CD8-positive, alpha-beta memory T cell (primary cell): ENCODE measurements at regions not wholly inside any gene's neighbourhood (a gene's known extent, or its start where the extent isn't known, plus 50 kb on each side); places are given as distances from the start of the nearest gene placed in this dataset.

Experiments
- CTCF ChIA-PET: fragments of 350-600 bp; sonication (Branson Sonifier 250); formaldehyde crosslinking; loops from one replicate; lab custom pipeline; 2021; ENCODE audit warnings: antibody characterized with exemption; lab: Charles Lee
- POLR2A ChIA-PET: fragments of 350-600 bp; sonication (Branson Sonifier 250); formaldehyde crosslinking; loops from one replicate; lab custom pipeline; 2021; ENCODE audit warnings: antibody characterized with exemption; lab: Charles Lee
- DNase-seq, 5 donors: peaks; one replicate each; pipeline versions ENCODE4 v3.0.0 to v3.0.0-alpha.2; 2020 to 2022; ENCODE audit warnings: mixed read lengths in 1 of 5
- H3K27ac ChIP-seq: one replicate; pipeline ENCODE4 v1.7.0; 2013; ENCODE audit warnings: low read depth, mild to moderate bottlenecking, low read length, moderate library complexity
- H3K27me3 ChIP-seq: 2 replicates; pipeline ENCODE4 v1.7.0; 2013; ENCODE audit warnings: low read length, mild to moderate bottlenecking; ENCODE audit not compliant: insufficient read depth, poor library complexity, severe bottlenecking
- H3K36me3 ChIP-seq: 2 replicates; pipeline ENCODE4 v1.7.0; 2013; ENCODE audit warnings: mild to moderate bottlenecking, low read length, moderate library complexity; ENCODE audit not compliant: insufficient read depth
- H3K4me1 ChIP-seq: 2 replicates; pipeline ENCODE4 v1.7.0; 2013; ENCODE audit warnings: mild to moderate bottlenecking, low read length, moderate library complexity; ENCODE audit not compliant: insufficient read depth
- H3K4me3 ChIP-seq: 2 replicates; pipeline ENCODE4 v1.7.0; 2013; ENCODE audit warnings: mild to moderate bottlenecking, low read length
- H3K9me3 ChIP-seq: 2 replicates; pipeline ENCODE4 v1.7.0; 2013; ENCODE audit warnings: mild to moderate bottlenecking, low read length
- H3K27ac Mint-ChIP-seq, 8 donors: one replicate each; pipeline ENCODE4 v1.8.0; 2020 to 2021; ENCODE audit warnings: mixed read lengths in 8 of 8, mild to moderate bottlenecking in 6 of 8, inconsistent platforms in 3 of 8, moderate library complexity in 3 of 8
- H3K27me3 Mint-ChIP-seq, 2 donors: one replicate each; pipeline ENCODE4 v1.8.0; 2020 to 2021; ENCODE audit warnings: mixed read lengths in 2 of 2, mild to moderate bottlenecking in 1 of 2, moderate library complexity in 1 of 2
- H3K36me3 Mint-ChIP-seq, 3 donors: one replicate each; pipeline ENCODE4 v1.8.0; 2020 to 2021; ENCODE audit warnings: mixed read lengths in 3 of 3, inconsistent platforms in 1 of 3, mild to moderate bottlenecking in 1 of 3
- H3K4me1 Mint-ChIP-seq, 3 donors: one replicate each; pipeline ENCODE4 v1.8.0; 2020 to 2021; ENCODE audit warnings: mixed read lengths in 3 of 3, inconsistent platforms in 1 of 3, mild to moderate bottlenecking in 1 of 3
- H3K4me3 Mint-ChIP-seq, 7 donors: one replicate each; pipeline ENCODE4 v1.8.0; 2020 to 2021; ENCODE audit warnings: mixed read lengths in 7 of 7, mild to moderate bottlenecking in 6 of 7, moderate library complexity in 4 of 7, inconsistent platforms in 2 of 7
- H3K9me3 Mint-ChIP-seq, 5 donors: one replicate each; pipeline ENCODE4 v1.8.0; 2020 to 2022; ENCODE audit warnings: mixed read lengths in 5 of 5, mild to moderate bottlenecking in 3 of 5, moderate library complexity in 2 of 5, inconsistent platforms in 1 of 5

DNA sequence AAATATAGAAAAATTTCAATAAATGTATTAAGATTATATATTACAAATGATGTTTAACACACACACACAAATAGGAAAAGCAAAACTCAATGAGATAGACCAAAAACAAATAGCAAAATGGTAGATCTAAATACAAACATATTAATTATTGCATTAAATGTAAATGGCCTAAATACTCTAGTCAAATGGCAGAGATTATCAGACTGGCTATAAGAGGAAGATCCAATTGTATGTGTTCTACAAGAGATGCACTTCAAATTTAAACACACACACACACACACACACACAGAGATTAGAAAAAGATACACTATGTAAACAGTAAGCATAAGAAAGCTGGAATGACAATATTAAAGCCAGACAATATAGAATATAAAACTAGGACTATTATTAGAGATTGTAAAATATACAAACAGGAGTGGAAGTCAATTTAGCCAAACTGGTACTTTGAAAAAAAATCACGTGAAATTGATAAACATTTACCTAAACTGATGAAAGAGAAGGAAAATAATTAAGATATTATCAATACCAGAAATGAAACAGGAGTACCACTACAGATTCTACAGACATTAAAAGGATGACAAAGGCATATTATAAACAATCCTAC lies 150.5 kb downstream of the TBXT start:
- H3K27ac Mint-ChIP-seq = no peak overlapping the region
- H3K9me3 Mint-ChIP-seq = peaks cover 13 to 33% (median 19%) of the 10 kb centered on the region in 5 donors
- ChIA-PET CTCF (no interaction called here), POLR2A (no interaction called here)
- H3K27me3 Mint-ChIP-seq = peaks cover 0 to 7% of the 10 kb centered on the region in 2 donors
- H3K36me3 ChIP-seq = no peaks in the 10 kb centered on the region
- H3K4me1 ChIP-seq = no peaks in the 10 kb centered on the region
- H3K4me3 Mint-ChIP-seq = no peak overlapping the region
- no peak overlapping the region for H3K27ac ChIP-seq
- no peak overlapping the region for H3K4me3 ChIP-seq
- no peaks in the 10 kb centered on the region for H3K36me3 Mint-ChIP-seq
- DNase-seq = no peak
- no peaks in the 10 kb centered on the region for H3K27me3 ChIP-seq
- no peaks in the 10 kb centered on the region for H3K9me3 ChIP-seq
- H3K4me1 Mint-ChIP-seq = no peaks in the 10 kb centered on the region

DNA sequence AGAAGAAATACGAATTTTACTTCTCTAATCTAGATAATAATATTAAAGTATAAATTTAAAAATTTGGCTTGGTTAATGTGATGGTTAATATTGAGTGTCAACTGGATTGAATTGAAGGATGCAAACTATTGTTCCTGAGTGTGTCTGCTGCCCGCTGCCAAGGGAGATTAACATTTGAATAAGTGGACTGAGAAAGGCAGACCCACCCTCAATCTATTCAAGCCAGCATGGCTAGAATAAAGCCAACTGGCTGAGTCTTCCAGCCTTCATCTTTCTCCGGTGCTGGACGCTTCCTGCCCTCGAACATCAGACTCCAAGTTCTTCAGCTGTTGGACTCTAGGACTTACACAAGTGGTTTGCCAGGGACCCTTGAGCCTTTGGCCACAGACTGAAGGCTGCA lies 152.7 kb downstream of the TBXT start:
- ChIA-PET POLR2A (no interaction called here), CTCF (no interaction called here)
- Mint-ChIP-seq H3K27ac (no peak overlapping the region), H3K27me3 (peaks cover 14 to 17% of the 10 kb centered on the region in 2 donors), H3K9me3 (peaks cover 13 to 29% (median 19%) of the 10 kb centered on the region in 5 donors), H3K4me3 (no peak overlapping the region), H3K4me1 (no peaks in the 10 kb centered on the region), H3K36me3 (no peaks in the 10 kb centered on the region)
- H3K27ac ChIP-seq = no peak overlapping the region
- H3K27me3 ChIP-seq = no peaks in the 10 kb centered on the region
- no peaks in the 10 kb centered on the region for H3K36me3 ChIP-seq
- H3K4me3 ChIP-seq = no peak overlapping the region
- no peaks in the 10 kb centered on the region for H3K9me3 ChIP-seq
- H3K4me1 ChIP-seq = no peaks in the 10 kb centered on the region
- no peak for DNase-seq

DNA sequence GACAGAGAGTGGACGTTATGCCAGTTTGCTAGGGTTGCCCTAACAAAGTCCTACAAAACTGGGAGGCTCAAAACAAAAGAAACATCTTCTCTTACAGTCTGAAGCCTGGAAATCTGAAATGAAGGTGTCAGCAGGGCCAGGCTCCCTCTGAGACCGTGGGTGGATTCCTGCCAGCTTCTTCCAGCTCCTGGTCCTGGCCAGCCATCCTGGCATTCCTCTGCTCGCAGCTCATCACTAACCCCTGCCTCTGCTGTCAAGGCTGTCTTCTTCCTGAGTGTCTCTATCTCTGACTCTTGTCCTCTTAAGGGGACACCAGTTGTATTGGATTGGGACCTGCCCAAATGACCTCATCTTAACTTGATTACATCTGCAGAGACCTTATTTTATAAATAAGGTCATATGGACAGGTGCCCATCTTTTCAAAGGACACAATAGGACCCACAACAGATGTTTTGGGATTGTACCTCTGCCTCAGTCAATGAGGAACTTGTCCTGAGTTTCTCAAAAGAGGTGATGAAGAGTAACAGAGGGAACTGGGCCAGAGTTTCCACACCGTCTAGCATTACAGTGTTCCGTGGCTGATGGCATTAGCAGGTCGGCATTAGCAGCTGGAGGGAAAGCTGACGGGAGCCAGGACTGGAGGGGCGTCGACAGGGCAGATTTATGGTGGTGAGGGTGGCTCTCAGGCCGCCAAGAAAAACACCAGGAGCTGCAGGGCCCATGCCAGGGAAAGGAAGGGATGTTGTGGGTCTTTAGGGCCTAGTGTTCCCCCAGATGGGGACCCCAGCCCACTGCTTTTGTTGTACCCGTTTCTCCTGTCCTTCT lies 157.3 kb downstream of the TBXT start:
- Histone ChIP-seq H3K27me3 (peaks cover 10% of the 10 kb centered on the region), H3K36me3 (no peaks in the 10 kb centered on the region), H3K9me3 (no peaks in the 10 kb centered on the region), H3K27ac (no peak overlapping the region), H3K4me3 (no peak overlapping the region), H3K4me1 (no peaks in the 10 kb centered on the region)
- no peak for DNase-seq
- ChIA-PET CTCF (no interaction called here), POLR2A (no interaction called here)
- Mint-ChIP-seq H3K9me3 (peaks cover 0 to 7% (median 3%) of the 10 kb centered on the region in 5 donors), H3K27ac (peak overlapping the region in 1 of 8 donors; percentile 47), H3K4me3 (no peak overlapping the region), H3K36me3 (no peaks in the 10 kb centered on the region), H3K4me1 (peaks cover 0 to 2% (median 0%) of the 10 kb centered on the region in 3 donors), H3K27me3 (peaks cover 46 to 53% of the 10 kb centered on the region in 2 donors)

DNA sequence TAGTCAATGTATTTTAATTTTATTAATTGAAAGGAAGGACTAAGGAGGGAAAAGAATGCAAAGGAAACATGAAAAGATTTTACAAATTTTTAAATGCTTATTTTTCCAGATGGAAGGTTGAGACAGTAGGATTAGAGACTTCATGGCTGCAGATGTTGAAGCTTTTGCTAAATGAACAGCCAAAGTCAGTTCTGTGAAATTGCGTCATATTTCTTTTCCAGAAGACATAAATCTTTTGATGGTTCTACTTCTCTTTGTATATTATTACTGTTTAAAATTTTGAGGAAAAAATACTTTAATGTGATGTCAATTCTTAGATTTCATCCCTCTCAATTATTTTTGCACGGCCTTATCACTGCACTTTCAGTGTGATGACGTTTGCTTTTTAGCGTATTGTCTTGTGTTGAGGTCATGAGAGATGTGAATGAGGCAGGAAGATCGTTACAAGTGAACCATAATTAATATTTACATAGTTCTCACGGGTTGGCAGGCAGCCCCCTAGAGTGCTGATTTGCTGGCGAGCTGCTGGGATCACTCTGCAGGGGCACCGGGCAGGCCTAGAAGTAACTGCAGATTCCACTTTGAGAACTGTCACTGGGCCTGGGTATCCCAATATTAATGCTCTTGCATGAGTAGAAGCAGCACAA lies 158.1 kb downstream of the TBXT start:
- DNase-seq = no peak
- H3K36me3 ChIP-seq = no peaks in the 10 kb centered on the region
- H3K27me3 Mint-ChIP-seq = peaks cover 53 to 61% of the 10 kb centered on the region in 2 donors
- H3K27ac Mint-ChIP-seq = no peak overlapping the region
- peaks cover 0 to 7% (median 0%) of the 10 kb centered on the region in 5 donors for H3K9me3 Mint-ChIP-seq
- POLR2A ChIA-PET = no interaction called here
- no peak overlapping the region for H3K27ac ChIP-seq
- H3K27me3 ChIP-seq = peaks cover 10% of the 10 kb centered on the region
- no peaks in the 10 kb centered on the region for H3K36me3 Mint-ChIP-seq
- no peaks in the 10 kb centered on the region for H3K9me3 ChIP-seq
- no peaks in the 10 kb centered on the region for H3K4me1 ChIP-seq
- peaks cover 0 to 2% (median 0%) of the 10 kb centered on the region in 3 donors for H3K4me1 Mint-ChIP-seq
- H3K4me3 ChIP-seq = no peak overlapping the region
- CTCF ChIA-PET = no interaction called here
- H3K4me3 Mint-ChIP-seq = no peak overlapping the region

DNA sequence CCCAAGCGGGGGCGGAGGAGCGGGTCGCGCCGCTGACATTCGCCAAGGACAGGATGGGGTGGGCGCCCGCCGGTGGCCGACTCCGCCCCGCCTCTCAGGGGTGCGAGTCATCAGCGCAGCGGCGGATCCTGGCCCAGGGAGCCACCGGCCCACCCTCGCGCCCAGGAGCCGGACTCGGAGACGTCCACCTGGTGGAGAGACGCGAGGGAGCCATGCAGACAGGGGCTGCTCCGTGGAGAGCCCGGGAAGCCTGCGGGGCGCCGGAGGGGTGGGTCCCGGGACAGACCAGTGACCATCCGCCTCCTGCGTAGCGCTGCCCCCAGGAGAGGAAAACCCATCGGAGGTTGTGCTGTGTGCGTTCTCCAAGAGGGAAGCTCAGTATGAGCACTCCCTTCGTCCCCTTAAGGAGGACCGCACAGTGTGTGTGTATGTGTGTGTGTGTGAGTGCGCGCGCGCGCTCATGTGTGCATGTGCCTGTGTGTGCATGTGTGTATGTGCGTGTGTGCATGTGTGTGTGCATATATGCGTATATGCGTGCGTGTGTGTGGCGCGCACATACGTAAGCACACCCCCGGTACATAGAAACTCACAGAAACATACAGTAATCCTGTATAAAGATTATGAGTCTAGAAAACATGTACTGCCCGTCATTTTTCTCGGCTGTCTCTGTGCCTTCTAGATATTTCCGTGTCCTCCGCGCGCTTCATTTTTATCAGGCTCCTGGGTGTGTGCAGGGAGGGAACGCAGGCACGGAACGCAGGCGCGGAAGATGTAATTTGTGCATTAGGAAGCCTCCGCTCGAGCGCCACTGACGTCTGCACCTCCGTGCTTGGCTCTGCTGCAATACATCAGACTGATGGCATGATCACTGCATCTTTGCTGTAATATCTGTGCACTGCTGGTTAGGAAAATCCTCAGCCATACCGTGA lies 158.9 kb downstream of the TBXT start:
- H3K4me3 Mint-ChIP-seq = peak overlapping the region in 1 of 7 donors; percentile 27
- H3K36me3 ChIP-seq = no peaks in the 10 kb centered on the region
- no peak overlapping the region for H3K27ac Mint-ChIP-seq
- DNase-seq = no peak
- H3K36me3 Mint-ChIP-seq = no peaks in the 10 kb centered on the region
- no peaks in the 10 kb centered on the region for H3K4me1 ChIP-seq
- H3K9me3 Mint-ChIP-seq = peaks cover 0 to 7% (median 1%) of the 10 kb centered on the region in 5 donors
- no peak overlapping the region for H3K4me3 ChIP-seq
- no peaks in the 10 kb centered on the region for H3K9me3 ChIP-seq
- peaks cover 0 to 2% (median 0%) of the 10 kb centered on the region in 3 donors for H3K4me1 Mint-ChIP-seq
- ChIA-PET POLR2A (no interaction called here), CTCF (no interaction called here)
- H3K27me3 ChIP-seq = peaks cover 10% of the 10 kb centered on the region
- peaks cover 56 to 69% of the 10 kb centered on the region in 2 donors for H3K27me3 Mint-ChIP-seq
- H3K27ac ChIP-seq = no peak overlapping the region

DNA sequence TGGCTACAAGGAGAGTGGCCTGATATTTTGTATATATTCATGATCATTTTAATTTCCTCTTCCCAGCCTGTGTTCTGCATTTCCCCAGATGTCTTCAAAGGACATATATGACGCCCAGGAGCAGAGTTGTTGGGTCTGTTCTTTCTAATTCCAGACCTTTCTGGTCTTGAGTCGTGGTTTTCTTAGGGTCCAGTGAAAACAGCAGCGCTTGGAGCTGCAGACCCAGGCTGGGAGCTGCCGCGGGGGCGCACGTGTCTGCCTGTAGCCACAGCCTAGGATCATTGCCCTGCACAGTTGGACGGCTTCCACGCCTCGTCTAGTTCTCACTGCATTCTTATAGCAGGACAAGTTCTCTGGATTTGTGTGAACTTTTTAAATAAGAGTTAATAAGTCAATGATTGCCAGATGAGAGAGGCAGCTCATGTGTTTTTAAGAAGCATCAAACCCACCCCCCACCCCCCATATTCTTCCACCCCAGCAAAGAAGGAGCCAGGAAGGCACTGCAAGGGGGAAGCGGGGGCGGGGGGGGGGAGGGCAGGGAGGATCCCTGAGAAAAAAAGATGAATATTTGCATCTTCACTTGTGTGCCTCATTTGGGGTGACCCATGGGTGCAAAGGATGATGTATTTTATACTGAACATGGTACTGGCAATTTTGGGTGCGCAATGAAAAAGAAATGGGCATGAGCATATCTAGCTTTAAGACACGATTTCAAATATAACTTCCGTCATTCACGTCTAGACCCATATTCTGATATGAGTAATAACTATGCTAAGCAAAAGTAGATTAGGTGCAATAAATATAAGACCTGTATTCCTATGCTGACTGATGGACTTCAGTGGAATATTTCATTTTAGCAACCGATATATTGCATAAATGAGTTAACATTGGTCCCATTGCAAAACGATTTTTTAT lies 160.0 kb downstream of the TBXT start:
- ChIA-PET POLR2A (no interaction called here), CTCF (no interaction called here)
- no peaks in the 10 kb centered on the region for H3K36me3 ChIP-seq
- H3K27ac ChIP-seq = no peak overlapping the region
- no peaks in the 10 kb centered on the region for H3K4me1 ChIP-seq
- H3K36me3 Mint-ChIP-seq = no peaks in the 10 kb centered on the region
- no peak for DNase-seq
- H3K27ac Mint-ChIP-seq = no peak overlapping the region
- H3K4me1 Mint-ChIP-seq = peaks cover 0 to 2% (median 0%) of the 10 kb centered on the region in 3 donors
- peaks cover 58 to 77% of the 10 kb centered on the region in 2 donors for H3K27me3 Mint-ChIP-seq
- H3K4me3 Mint-ChIP-seq = no peak overlapping the region
- H3K4me3 ChIP-seq = no peak overlapping the region
- H3K9me3 ChIP-seq = no peaks in the 10 kb centered on the region
- H3K27me3 ChIP-seq = peaks cover 10% of the 10 kb centered on the region
- peaks cover 0 to 10% (median 0%) of the 10 kb centered on the region in 5 donors for H3K9me3 Mint-ChIP-seq

DNA sequence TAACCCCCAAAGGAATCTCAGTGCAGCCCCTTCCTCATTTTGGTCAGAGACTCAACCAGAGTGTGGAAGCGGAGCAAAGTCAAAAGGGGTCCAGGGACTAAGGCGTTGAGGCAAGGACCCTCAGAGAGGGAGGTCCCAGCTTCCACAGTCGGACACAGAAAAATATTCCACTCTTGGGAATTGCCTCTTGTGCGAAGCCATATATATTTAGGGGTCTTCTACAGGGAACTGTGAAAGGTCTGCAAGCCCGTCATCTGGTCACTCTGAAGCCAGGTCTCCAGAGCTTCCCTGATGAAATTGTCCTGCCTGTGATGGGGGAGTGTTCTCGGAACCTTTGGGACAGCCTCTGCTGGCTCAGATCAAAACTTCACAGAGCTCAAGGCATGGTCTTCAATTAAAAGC lies 160.8 kb downstream of the TBXT start:
- H3K4me3 Mint-ChIP-seq = no peak overlapping the region
- H3K27ac ChIP-seq = no peak overlapping the region
- peaks cover 0 to 10% (median 0%) of the 10 kb centered on the region in 5 donors for H3K9me3 Mint-ChIP-seq
- H3K27ac Mint-ChIP-seq = no peak overlapping the region
- H3K27me3 ChIP-seq = peaks cover 10% of the 10 kb centered on the region
- H3K27me3 Mint-ChIP-seq = peaks cover 57 to 76% of the 10 kb centered on the region in 2 donors
- no peaks in the 10 kb centered on the region for H3K4me1 ChIP-seq
- H3K4me3 ChIP-seq = no peak overlapping the region
- H3K4me1 Mint-ChIP-seq = peaks cover 0 to 2% (median 0%) of the 10 kb centered on the region in 3 donors
- H3K36me3 Mint-ChIP-seq = no peaks in the 10 kb centered on the region
- ChIA-PET POLR2A (no interaction called here), CTCF (no interaction called here)
- no peak for DNase-seq
- no peaks in the 10 kb centered on the region for H3K9me3 ChIP-seq
- no peaks in the 10 kb centered on the region for H3K36me3 ChIP-seq
